ENCODE measurements at regions not wholly inside any gene's neighbourhood (a gene's known extent, or its start where the extent isn't known, plus 50 kb on each side); places are given as distances from the start of the nearest gene placed in this dataset.

- Mint-ChIP-seq H3K9me3 (peaks cover 42% of the 10 kb centered on the region), H3K4me1 (no peaks in the 10 kb centered on the region), H3K27ac (no peak overlapping the region), H3K27me3 (ENCODE audit: low read depth) (no peaks in the 10 kb centered on the region), H3K4me3 (no peak overlapping the region), H3K36me3 (peaks cover 23% of the 10 kb centered on the region)
- POLR2A ChIA-PET: no interaction called here
- CTCF ChIA-PET: no interaction called here
- TF ChIP-seq, protein P1, sequence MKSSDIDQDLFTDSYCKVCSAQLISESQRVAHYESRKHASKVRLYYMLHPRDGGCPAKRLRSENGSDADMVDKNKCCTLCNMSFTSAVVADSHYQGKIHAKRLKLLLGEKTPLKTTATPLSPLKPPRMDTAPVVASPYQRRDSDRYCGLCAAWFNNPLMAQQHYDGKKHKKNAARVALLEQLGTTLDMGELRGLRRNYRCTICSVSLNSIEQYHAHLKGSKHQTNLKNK (CRISPR knock-in tag; IDR thresholded peaks at IDR 0.05): no peak
- no peak for TF ChIP-seq KAT7 (CRISPR knock-in tag; IDR thresholded peaks at IDR 0.05; ENCODE audit: borderline replicate concordance)
- no peak for TF ChIP-seq CREB1 (CRISPR knock-in tag; IDR thresholded peaks at IDR 0.05)
- TF ChIP-seq CDX4 (CRISPR knock-in tag; IDR thresholded peaks at IDR 0.05; ENCODE audit: borderline replicate concordance): no peak
- TF ChIP-seq IRF2 (CRISPR knock-in tag; IDR thresholded peaks at IDR 0.05; ENCODE audit: borderline replicate concordance, low read depth): no peak
- no peak for TF ChIP-seq FOXP4 (CRISPR knock-in tag; IDR thresholded peaks at IDR 0.05)
- no peak for TF ChIP-seq ZNF416 (CRISPR knock-in tag; IDR thresholded peaks at IDR 0.05)
- no peak for TF ChIP-seq FOXK1 (CRISPR knock-in tag; IDR thresholded peaks at IDR 0.05)
- TF ChIP-seq SMAD3 (CRISPR knock-in tag; IDR thresholded peaks at IDR 0.05; ENCODE audit: borderline replicate concordance): no peak
- TF ChIP-seq MLX (CRISPR knock-in tag; IDR thresholded peaks at IDR 0.05): no peak
- TF ChIP-seq, protein P2, sequence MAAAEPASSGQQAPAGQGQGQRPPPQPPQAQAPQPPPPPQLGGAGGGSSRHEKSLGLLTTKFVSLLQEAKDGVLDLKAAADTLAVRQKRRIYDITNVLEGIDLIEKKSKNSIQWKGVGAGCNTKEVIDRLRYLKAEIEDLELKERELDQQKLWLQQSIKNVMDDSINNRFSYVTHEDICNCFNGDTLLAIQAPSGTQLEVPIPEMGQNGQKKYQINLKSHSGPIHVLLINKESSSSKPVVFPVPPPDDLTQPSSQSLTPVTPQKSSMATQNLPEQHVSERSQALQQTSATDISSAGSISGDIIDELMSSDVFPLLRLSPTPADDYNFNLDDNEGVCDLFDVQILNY (CRISPR knock-in tag; IDR thresholded peaks at IDR 0.05): no peak
- DNase-seq (ENCODE audit: low spot score) (no peak), ATAC-seq (no peak)
Measured at GRCh38 chr2:221073326-221074049, 498.6 kb downstream of the EPHA4 start.

DNA sequence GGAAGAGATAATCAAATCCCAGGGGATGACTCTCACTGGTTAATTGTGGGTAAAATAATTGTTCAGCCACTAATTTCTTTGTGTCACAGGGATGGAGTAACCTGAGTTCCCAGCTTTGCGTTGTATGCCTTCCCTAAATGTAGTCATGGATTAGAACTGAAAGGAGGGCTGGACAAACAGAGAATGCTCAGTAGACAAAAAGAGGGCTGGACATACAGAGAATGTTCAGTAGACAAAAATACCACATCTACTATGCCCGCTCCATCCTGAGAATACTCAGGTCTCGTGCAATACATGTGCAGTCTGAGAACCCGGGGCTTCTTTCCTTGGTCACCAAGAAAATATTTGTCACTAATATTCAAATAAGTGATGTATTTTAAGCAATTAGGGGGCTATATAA lies 497.9 kb downstream of the EPHA4 start:
- no peak overlapping the region for H3K4me3 Mint-ChIP-seq
- no peaks in the 10 kb centered on the region for H3K4me1 Mint-ChIP-seq
- no peak for ATAC-seq
- ChIA-PET CTCF (no interaction called here), POLR2A (no interaction called here)
- no peaks in the 10 kb centered on the region for H3K27me3 Mint-ChIP-seq (ENCODE audit: low read depth)
- H3K27ac Mint-ChIP-seq: no peak overlapping the region
- H3K9me3 Mint-ChIP-seq: peaks cover 46% of the 10 kb centered on the region
- H3K36me3 Mint-ChIP-seq: peaks cover 23% of the 10 kb centered on the region
- DNase-seq (ENCODE audit: low spot score): no peak
- no peak for TF ChIP-seq ZBTB21 (CRISPR knock-in tag; IDR thresholded peaks at IDR 0.05; ENCODE audit: borderline replicate concordance)
- no peak for TF ChIP-seq ZNF425 (CRISPR knock-in tag; conservative IDR thresholded peaks at IDR 0.05)
- no peak for TF ChIP-seq ELF4 (CRISPR knock-in tag; IDR thresholded peaks at IDR 0.05; ENCODE audit: low read depth)
- TF ChIP-seq ARID4B (CRISPR knock-in tag; IDR thresholded peaks at IDR 0.05; ENCODE audit: borderline replicate concordance): no peak
- no peak for TF ChIP-seq ZNF671 (CRISPR knock-in tag; IDR thresholded peaks at IDR 0.05)
- TF ChIP-seq CTCF (IDR thresholded peaks at IDR 0.05): no peak
- TF ChIP-seq TEAD4 (CRISPR knock-in tag; IDR thresholded peaks at IDR 0.05): no peak
- TF ChIP-seq, protein P3, sequence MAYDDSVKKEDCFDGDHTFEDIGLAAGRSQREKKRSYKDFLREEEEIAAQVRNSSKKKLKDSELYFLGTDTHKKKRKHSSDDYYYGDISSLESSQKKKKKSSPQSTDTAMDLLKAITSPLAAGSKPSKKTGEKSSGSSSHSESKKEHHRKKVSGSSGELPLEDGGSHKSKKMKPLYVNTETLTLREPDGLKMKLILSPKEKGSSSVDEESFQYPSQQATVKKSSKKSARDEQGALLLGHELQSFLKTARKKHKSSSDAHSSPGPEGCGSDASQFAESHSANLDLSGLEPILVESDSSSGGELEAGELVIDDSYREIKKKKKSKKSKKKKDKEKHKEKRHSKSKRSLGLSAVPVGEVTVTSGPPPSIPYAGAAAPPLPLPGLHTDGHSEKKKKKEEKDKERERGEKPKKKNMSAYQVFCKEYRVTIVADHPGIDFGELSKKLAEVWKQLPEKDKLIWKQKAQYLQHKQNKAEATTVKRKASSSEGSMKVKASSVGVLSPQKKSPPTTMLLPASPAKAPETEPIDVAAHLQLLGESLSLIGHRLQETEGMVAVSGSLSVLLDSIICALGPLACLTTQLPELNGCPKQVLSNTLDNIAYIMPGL (CRISPR knock-in tag; IDR thresholded peaks at IDR 0.05): no peak
- TF ChIP-seq GTF2I (CRISPR knock-in tag; conservative IDR thresholded peaks at IDR 0.05): no peak

All from WTC11 (cell line).